RWPE2 (cell line): ENCODE measurements at regions not wholly inside any gene's neighbourhood (a gene's known extent, or its start where the extent isn't known, plus 50 kb on each side); places are given as distances from the start of the nearest gene placed in this dataset.

Experiments
- ATAC-seq: fragments of 200-7000 bp; cut with Tn5 transposase; 3 replicates; pipeline ENCODE4 v1.9.1; 2021; ENCODE audit warnings: low read depth
- DNase-seq: peaks from one replicate; pipeline ENCODE4 v3.0.0-alpha.2; 2020; ENCODE audit warnings: low spot score
- H3K27ac ChIP-seq: fragments of 450-650 bp; 2 replicates; pipeline ENCODE4 v1.5.1; 2017; ENCODE audit warnings: mild to moderate bottlenecking; ENCODE audit not compliant: poor library complexity, severe bottlenecking
- H3K27me3 ChIP-seq: fragments of 250-450 bp; sonication (Bioruptor Pico); 2 replicates; pipeline ENCODE4 v1.5.1; 2021; ENCODE audit warnings: mild to moderate bottlenecking, moderate library complexity; ENCODE audit not compliant: insufficient read depth, poor library complexity, severe bottlenecking
- H3K36me3 ChIP-seq: fragments of 250-450 bp; sonication (Bioruptor Pico); 2 replicates; pipeline ENCODE4 v1.5.1; 2020; ENCODE audit warnings: low read depth, mild to moderate bottlenecking, moderate library complexity
- H3K4me1 ChIP-seq: fragments of 250-450 bp; sonication (Bioruptor Pico); 2 replicates; pipeline ENCODE4 v1.5.1; 2021; ENCODE audit warnings: mild to moderate bottlenecking, moderate library complexity; ENCODE audit not compliant: insufficient read depth, poor library complexity, severe bottlenecking
- H3K4me3 ChIP-seq: fragments of 250-450 bp; sonication (Bioruptor Pico); 2 replicates; pipeline ENCODE4 v1.5.1; 2021; ENCODE audit warnings: mild to moderate bottlenecking, moderate library complexity; ENCODE audit not compliant: severe bottlenecking
- H3K9me3 ChIP-seq: fragments of 250-450 bp; sonication (Bioruptor Pico); 2 replicates; pipeline ENCODE4 v1.5.1; 2021; ENCODE audit warnings: mild to moderate bottlenecking, moderate library complexity; ENCODE audit not compliant: severe bottlenecking
- CTCF ChIP-seq: fragments of 450-650 bp; IDR thresholded peaks from one replicate; pipeline ENCODE4 v1.5.1; 2017; ENCODE audit warnings: mild to moderate bottlenecking, moderate library complexity; ENCODE audit not compliant: poor library complexity, severe bottlenecking

- Histone ChIP-seq H3K9me3 (no peaks in the 10 kb centered on the region), H3K27ac (no peak overlapping the region), H3K4me1 (no peaks in the 10 kb centered on the region), H3K27me3 (no peaks in the 10 kb centered on the region), H3K36me3 (no peaks in the 10 kb centered on the region), H3K4me3 (no peak overlapping the region)
- no peak for TF ChIP-seq CTCF
- DNase-seq (no peak), ATAC-seq (peak; percentile 59; the same call in 2 of the 3 replicates)
Observed at GRCh38 chr5:18967637-18968036, 1020.4 kb downstream of the CDH18 start.

- no peaks in the 10 kb centered on the region for H3K4me1 ChIP-seq
- no peaks in the 10 kb centered on the region for H3K9me3 ChIP-seq
- TF ChIP-seq CTCF, result no peak
- H3K36me3 ChIP-seq, result no peaks in the 10 kb centered on the region
- DNase-seq (no peak), ATAC-seq (peak; percentile 82)
- H3K27ac ChIP-seq, result no peak overlapping the region
- no peak overlapping the region for H3K4me3 ChIP-seq
- H3K27me3 ChIP-seq, result no peaks in the 10 kb centered on the region
Observed at GRCh38 chr5:18968966-18969365, 1019.0 kb downstream of the CDH18 start.

GRCh38 chr5:18970000-18970399 lies 1018.0 kb downstream of the CDH18 start:
- no peaks in the 10 kb centered on the region for H3K36me3 ChIP-seq
- no peak for TF ChIP-seq CTCF
- ATAC-seq (no peak), DNase-seq (no peak)
- no peak overlapping the region for H3K4me3 ChIP-seq
- no peak overlapping the region for H3K27ac ChIP-seq
- H3K4me1 ChIP-seq, result no peaks in the 10 kb centered on the region
- no peaks in the 10 kb centered on the region for H3K27me3 ChIP-seq
- H3K9me3 ChIP-seq, result no peaks in the 10 kb centered on the region

GRCh38 chr5:18972177-18972576 lies 1015.8 kb downstream of the CDH18 start:
- H3K9me3 ChIP-seq, result no peaks in the 10 kb centered on the region
- H3K4me1 ChIP-seq, result no peaks in the 10 kb centered on the region
- H3K4me3 ChIP-seq, result no peak overlapping the region
- no peak for TF ChIP-seq CTCF
- no peak for ATAC-seq
- no peaks in the 10 kb centered on the region for H3K27me3 ChIP-seq
- H3K36me3 ChIP-seq, result no peaks in the 10 kb centered on the region
- no peak for DNase-seq
- H3K27ac ChIP-seq, result no peak overlapping the region

- Histone ChIP-seq H3K36me3 (no peaks in the 10 kb centered on the region), H3K4me3 (no peak overlapping the region), H3K27me3 (no peaks in the 10 kb centered on the region), H3K4me1 (no peaks in the 10 kb centered on the region), H3K9me3 (no peaks in the 10 kb centered on the region), H3K27ac (no peak overlapping the region)
- no peak for TF ChIP-seq CTCF
- DNase-seq (no peak), ATAC-seq (no peak)
Observed at GRCh38 chr5:18975624-18976023, 1012.4 kb downstream of the CDH18 start.
